ENCODE measurements at regions not wholly inside any gene's neighbourhood (a gene's known extent, or its start where the extent isn't known, plus 50 kb on each side); places are given as distances from the start of the nearest gene placed in this dataset.

- no peak for DNase-seq
Measured at GRCh38 chr6:156560476-156560875, 216.7 kb upstream of the ARID1B start.

- DNase-seq: no peak
Measured at GRCh38 chr6:156559162-156559690, 218.0 kb upstream of the ARID1B start.

GRCh38 chr6:156557911-156558259, 219.3 kb upstream of the ARID1B start:
- no peak for DNase-seq

GRCh38 chr6:156557251-156557910, 219.8 kb upstream of the ARID1B start:
- DNase-seq: no peak

GRCh38 chr6:156556811-156557210, 220.4 kb upstream of the ARID1B start:
- no peak for DNase-seq

- no peak for DNase-seq
Measured at GRCh38 chr6:156555116-156555515, 222.1 kb upstream of the ARID1B start.

- DNase-seq: no peak
Measured at GRCh38 chr6:156554160-156554559, 223.0 kb upstream of the ARID1B start.

- no peak for DNase-seq
Measured at GRCh38 chr6:156552849-156553248, 224.3 kb upstream of the ARID1B start.

- no peak for DNase-seq
Measured at GRCh38 chr6:156550949-156551348, 226.2 kb upstream of the ARID1B start.

- no peak for DNase-seq
Measured at GRCh38 chr6:156545931-156546330, 231.2 kb upstream of the ARID1B start.

GRCh38 chr6:156545021-156545420, 232.2 kb upstream of the ARID1B start:
- DNase-seq: no peak

- DNase-seq: no peak
Measured at GRCh38 chr6:156544046-156544445, 233.1 kb upstream of the ARID1B start.

GRCh38 chr6:156543431-156543830, 233.7 kb upstream of the ARID1B start:
- no peak for DNase-seq

GRCh38 chr6:156538875-156539660, 238.1 kb upstream of the ARID1B start:
- DNase-seq: no peak

- DNase-seq: no peak
Measured at GRCh38 chr6:156534594-156534993, 242.6 kb upstream of the ARID1B start.

- no peak for DNase-seq
Measured at GRCh38 chr6:156533872-156534524, 243.2 kb upstream of the ARID1B start.

- DNase-seq: no peak
Measured at GRCh38 chr6:156526081-156526480, 251.1 kb upstream of the ARID1B start.

- DNase-seq: no peak
Measured at GRCh38 chr6:156525541-156525940, 251.6 kb upstream of the ARID1B start.

GRCh38 chr6:156519940-156520339, 257.2 kb upstream of the ARID1B start:
- DNase-seq: no peak

- no peak for DNase-seq
Measured at GRCh38 chr6:156517088-156517487, 260.1 kb upstream of the ARID1B start.

- no peak for DNase-seq
Measured at GRCh38 chr6:156515242-156515641, 261.9 kb upstream of the ARID1B start.

- no peak for DNase-seq
Measured at GRCh38 chr6:156513504-156513903, 263.7 kb upstream of the ARID1B start.

- DNase-seq: no peak
Measured at GRCh38 chr6:156511570-156511969, 265.6 kb upstream of the ARID1B start.

- no peak for DNase-seq
Measured at GRCh38 chr6:156511051-156511450, 266.1 kb upstream of the ARID1B start.
